ENCODE measurements at regions not wholly inside any gene's neighbourhood (a gene's known extent, or its start where the extent isn't known, plus 50 kb on each side); places are given as distances from the start of the nearest gene placed in this dataset.

DNA sequence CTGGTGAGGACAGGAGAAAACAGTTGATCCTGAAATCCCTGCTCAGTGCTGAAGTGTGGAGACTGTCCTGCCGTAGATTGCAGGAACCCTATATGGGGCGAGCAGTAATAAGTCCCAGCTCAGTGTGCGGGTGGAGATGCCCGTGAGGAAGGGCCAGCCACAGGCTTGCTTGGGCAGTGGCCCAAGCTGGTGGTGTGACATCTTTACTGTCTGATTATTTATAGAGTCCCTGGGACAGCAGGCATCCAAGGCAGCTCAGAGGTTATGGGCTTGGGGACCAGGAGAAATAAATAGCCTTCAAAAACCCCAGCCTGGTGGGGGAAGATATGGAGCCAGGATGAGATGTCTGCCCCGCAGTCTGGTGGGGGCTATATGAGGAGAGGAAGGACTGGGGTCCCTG, 170.7 kb upstream of the POU3F1 start:
- TF ChIP-seq, protein P1, sequence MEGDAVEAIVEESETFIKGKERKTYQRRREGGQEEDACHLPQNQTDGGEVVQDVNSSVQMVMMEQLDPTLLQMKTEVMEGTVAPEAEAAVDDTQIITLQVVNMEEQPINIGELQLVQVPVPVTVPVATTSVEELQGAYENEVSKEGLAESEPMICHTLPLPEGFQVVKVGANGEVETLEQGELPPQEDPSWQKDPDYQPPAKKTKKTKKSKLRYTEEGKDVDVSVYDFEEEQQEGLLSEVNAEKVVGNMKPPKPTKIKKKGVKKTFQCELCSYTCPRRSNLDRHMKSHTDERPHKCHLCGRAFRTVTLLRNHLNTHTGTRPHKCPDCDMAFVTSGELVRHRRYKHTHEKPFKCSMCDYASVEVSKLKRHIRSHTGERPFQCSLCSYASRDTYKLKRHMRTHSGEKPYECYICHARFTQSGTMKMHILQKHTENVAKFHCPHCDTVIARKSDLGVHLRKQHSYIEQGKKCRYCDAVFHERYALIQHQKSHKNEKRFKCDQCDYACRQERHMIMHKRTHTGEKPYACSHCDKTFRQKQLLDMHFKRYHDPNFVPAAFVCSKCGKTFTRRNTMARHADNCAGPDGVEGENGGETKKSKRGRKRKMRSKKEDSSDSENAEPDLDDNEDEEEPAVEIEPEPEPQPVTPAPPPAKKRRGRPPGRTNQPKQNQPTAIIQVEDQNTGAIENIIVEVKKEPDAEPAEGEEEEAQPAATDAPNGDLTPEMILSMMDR (conservative IDR thresholded peaks at IDR 0.05) = no peak
- TF ChIP-seq EZH2 (IDR thresholded peaks at IDR 0.05; ENCODE audit: low read depth) = no peak

All from PC-9 (cell line).